ENCODE measurements at regions not wholly inside any gene's neighbourhood (a gene's known extent, or its start where the extent isn't known, plus 50 kb on each side); places are given as distances from the start of the nearest gene placed in this dataset.

- no peak for TF ChIP-seq EZH2phosphoT487 (IDR thresholded peaks at IDR 0.05; ENCODE audit: insufficient read depth, low read depth)
- no peak for TF ChIP-seq EZH2 (IDR thresholded peaks at IDR 0.05; ENCODE audit: insufficient read depth, poor library complexity, severe bottlenecking)
- H3K9me3 ChIP-seq (ENCODE audit: low read depth): no peaks in the 10 kb centered on the region
Measured at GRCh38 chr4:115343171-115343570, 229.8 kb upstream of the NDST4 start.

GRCh38 chr4:115334736-115335411 is 221.5 kb upstream of the NDST4 start:
- Histone ChIP-seq H3K27me3 (replicated peaks; ENCODE audit: insufficient read depth) (no peaks in the 10 kb centered on the region), H3K4me3 (no peak overlapping the region), H3F3A (ENCODE audit: insufficient read depth) (no peaks in the 10 kb centered on the region), H4K20me1 (ENCODE audit: insufficient read depth) (no peaks in the 10 kb centered on the region), H3K27ac (no peak overlapping the region), H2AFZ (no peak overlapping the region), H3K79me2 (ENCODE audit: insufficient read depth) (no peaks in the 10 kb centered on the region), H3K36me3 (ENCODE audit: low read depth) (no peaks in the 10 kb centered on the region), H3K4me2 (ENCODE audit: unreplicated experiment) (no peak overlapping the region), H3K9ac (no peak overlapping the region), H3K9me2 (ENCODE audit: insufficient read depth) (no peaks in the 10 kb centered on the region), H3K9me3 (ENCODE audit: low read depth) (no peaks in the 10 kb centered on the region), H3K4me1 (ENCODE audit: insufficient read depth) (no peaks in the 10 kb centered on the region)
- no peak for DNase-seq
- in situ Hi-C loops (cut with MboI): no loop called here
- TF ChIP-seq EZH2phosphoT487 (IDR thresholded peaks at IDR 0.05; ENCODE audit: insufficient read depth, low read depth) (no peak), EZH2 (IDR thresholded peaks at IDR 0.05; ENCODE audit: insufficient read depth, poor library complexity, severe bottlenecking) (no peak)
- WGBS, 2 experiments (ENCODE audit: low coverage in 1 of 2, low lambda C conversion rate in 2 of 2, missing lambda C conversion rate in 2 of 2): 53 to 55% methylated on average over 4 of the region's 4 CpGs

More at GRCh38 chr4:115343171-115343570, 229.8 kb upstream of the NDST4 start:
- Histone ChIP-seq H2AFZ (no peak overlapping the region), H3K27me3 (replicated peaks; ENCODE audit: insufficient read depth) (no peaks in the 10 kb centered on the region), H3K4me2 (ENCODE audit: unreplicated experiment) (no peak overlapping the region), H3K79me2 (ENCODE audit: insufficient read depth) (no peaks in the 10 kb centered on the region), H3K9me2 (ENCODE audit: insufficient read depth) (no peaks in the 10 kb centered on the region), H3F3A (ENCODE audit: insufficient read depth) (no peaks in the 10 kb centered on the region), H3K36me3 (ENCODE audit: low read depth) (no peaks in the 10 kb centered on the region), H3K4me3 (no peak overlapping the region), H3K9ac (no peak overlapping the region), H3K4me1 (ENCODE audit: insufficient read depth) (no peaks in the 10 kb centered on the region), H3K27ac (no peak overlapping the region), H4K20me1 (ENCODE audit: insufficient read depth) (no peaks in the 10 kb centered on the region)
- no peak for DNase-seq
- in situ Hi-C loops (cut with MboI): no loop called here

GRCh38 chr4:115332078-115332477 is 218.7 kb upstream of the NDST4 start:
- H3F3A ChIP-seq (ENCODE audit: insufficient read depth): no peaks in the 10 kb centered on the region
- H3K9me3 ChIP-seq (ENCODE audit: low read depth): no peaks in the 10 kb centered on the region
- no peak for TF ChIP-seq EZH2 (IDR thresholded peaks at IDR 0.05; ENCODE audit: insufficient read depth, poor library complexity, severe bottlenecking)
- TF ChIP-seq EZH2phosphoT487 (IDR thresholded peaks at IDR 0.05; ENCODE audit: insufficient read depth, low read depth): no peak
- H3K4me3 ChIP-seq: no peak overlapping the region
- no peaks in the 10 kb centered on the region for H4K20me1 ChIP-seq (ENCODE audit: insufficient read depth)
- H3K27ac ChIP-seq: no peak overlapping the region
- H2AFZ ChIP-seq: no peak overlapping the region
- no peaks in the 10 kb centered on the region for H3K36me3 ChIP-seq (ENCODE audit: low read depth)
- WGBS, 2 experiments (ENCODE audit: low coverage in 1 of 2, low lambda C conversion rate in 2 of 2, missing lambda C conversion rate in 2 of 2): 64 to 77% methylated on average over 1 of the region's 1 CpG
- no peak overlapping the region for H3K9ac ChIP-seq
- in situ Hi-C loops (cut with MboI): no loop called here
- H3K4me2 ChIP-seq (ENCODE audit: unreplicated experiment): no peak overlapping the region
- DNase-seq: no peak
- no peaks in the 10 kb centered on the region for H3K9me2 ChIP-seq (ENCODE audit: insufficient read depth)
- no peaks in the 10 kb centered on the region for H3K27me3 ChIP-seq (replicated peaks; ENCODE audit: insufficient read depth)
- no peaks in the 10 kb centered on the region for H3K4me1 ChIP-seq (ENCODE audit: insufficient read depth)
- no peaks in the 10 kb centered on the region for H3K79me2 ChIP-seq (ENCODE audit: insufficient read depth)

GRCh38 chr4:115331241-115331640 is 217.8 kb upstream of the NDST4 start:
- H3K27me3 ChIP-seq (replicated peaks; ENCODE audit: insufficient read depth): no peaks in the 10 kb centered on the region
- H3K4me1 ChIP-seq (ENCODE audit: insufficient read depth): no peaks in the 10 kb centered on the region
- H3K9ac ChIP-seq: no peak overlapping the region
- no peak overlapping the region for H3K27ac ChIP-seq
- no peaks in the 10 kb centered on the region for H4K20me1 ChIP-seq (ENCODE audit: insufficient read depth)
- H3K4me2 ChIP-seq (ENCODE audit: unreplicated experiment): no peak overlapping the region
- H3K79me2 ChIP-seq (ENCODE audit: insufficient read depth): no peaks in the 10 kb centered on the region
- no peaks in the 10 kb centered on the region for H3K9me3 ChIP-seq (ENCODE audit: low read depth)
- 85 to 88% methylated on average over 2 of the region's 2 CpGs for WGBS, 2 experiments (ENCODE audit: low coverage in 1 of 2, low lambda C conversion rate in 2 of 2, missing lambda C conversion rate in 2 of 2)
- no peak for TF ChIP-seq EZH2phosphoT487 (IDR thresholded peaks at IDR 0.05; ENCODE audit: insufficient read depth, low read depth)
- TF ChIP-seq EZH2 (IDR thresholded peaks at IDR 0.05; ENCODE audit: insufficient read depth, poor library complexity, severe bottlenecking): no peak
- no peaks in the 10 kb centered on the region for H3K9me2 ChIP-seq (ENCODE audit: insufficient read depth)
- H3K36me3 ChIP-seq (ENCODE audit: low read depth): no peaks in the 10 kb centered on the region
- in situ Hi-C loops (cut with MboI): no loop called here
- no peak overlapping the region for H3K4me3 ChIP-seq
- H3F3A ChIP-seq (ENCODE audit: insufficient read depth): no peaks in the 10 kb centered on the region
- H2AFZ ChIP-seq: no peak overlapping the region
- no peak for DNase-seq

- DNase-seq: peak; percentile 24
- no peaks in the 10 kb centered on the region for H3K36me3 ChIP-seq (ENCODE audit: low read depth)
- in situ Hi-C loops (cut with MboI): no loop called here
- H3K27me3 ChIP-seq (replicated peaks; ENCODE audit: insufficient read depth): 0 out of 2 replicates have a peak, but pooled peaks cover 3% of the 10 kb centered on the region
- H3K9me3 ChIP-seq (ENCODE audit: low read depth): no peaks in the 10 kb centered on the region
- no peak overlapping the region for H3K9ac ChIP-seq
- 0 out of 2 replicates have a peak, but pooled peaks cover 4% of the 10 kb centered on the region for H3K4me1 ChIP-seq (ENCODE audit: insufficient read depth)
- 1 to 3% methylated on average over 2 of the region's 2 CpGs for WGBS, 2 experiments (ENCODE audit: low coverage in 1 of 2, low lambda C conversion rate in 2 of 2, missing lambda C conversion rate in 2 of 2)
- no peaks in the 10 kb centered on the region for H3K9me2 ChIP-seq (ENCODE audit: insufficient read depth)
- no peak overlapping the region for H3K4me3 ChIP-seq
- H3K79me2 ChIP-seq (ENCODE audit: insufficient read depth): no peaks in the 10 kb centered on the region
- no peak overlapping the region for H3K27ac ChIP-seq
- no peak overlapping the region for H3K4me2 ChIP-seq (ENCODE audit: unreplicated experiment)
- TF ChIP-seq EZH2phosphoT487 (IDR thresholded peaks at IDR 0.05; ENCODE audit: insufficient read depth, low read depth): no peak
- no peak for TF ChIP-seq EZH2 (IDR thresholded peaks at IDR 0.05; ENCODE audit: insufficient read depth, poor library complexity, severe bottlenecking)
- no peaks in the 10 kb centered on the region for H3F3A ChIP-seq (ENCODE audit: insufficient read depth)
- no peaks in the 10 kb centered on the region for H4K20me1 ChIP-seq (ENCODE audit: insufficient read depth)
- no peak overlapping the region for H2AFZ ChIP-seq
Measured at GRCh38 chr4:115325836-115326235, 212.4 kb upstream of the NDST4 start.

Data from GM23248 (cell line).